Tibial nerve (tissue), 3 donors: ENCODE measurements at regions not wholly inside any gene's neighbourhood (a gene's known extent, or its start where the extent isn't known, plus 50 kb on each side); places are given as distances from the start of the nearest gene placed in this dataset.

Source experiments
- POLR2A ChIP-seq, 2 donors: fragments of 450-650 bp; IDR thresholded peaks; one replicate each; pipeline ENCODE4 v1.6.1; 2017; ENCODE audit warnings: antibody characterized with exemption in 2 of 2, mild to moderate bottlenecking in 2 of 2, moderate library complexity in 2 of 2
- TF ChIP-seq, protein P1 (sequence below), 5 experiments: fragments of 200-600 bp in 3 of 5; fragments of 450-650 bp in 2 of 5; sonication (generic) in 3 of 5; IDR thresholded peaks; one replicate each; pipeline ENCODE4 v1.5.1; 2016 to 2019; ENCODE audit warnings: antibody characterized with exemption in 5 of 5, mild to moderate bottlenecking in 3 of 5, moderate library complexity in 2 of 5

DNA sequence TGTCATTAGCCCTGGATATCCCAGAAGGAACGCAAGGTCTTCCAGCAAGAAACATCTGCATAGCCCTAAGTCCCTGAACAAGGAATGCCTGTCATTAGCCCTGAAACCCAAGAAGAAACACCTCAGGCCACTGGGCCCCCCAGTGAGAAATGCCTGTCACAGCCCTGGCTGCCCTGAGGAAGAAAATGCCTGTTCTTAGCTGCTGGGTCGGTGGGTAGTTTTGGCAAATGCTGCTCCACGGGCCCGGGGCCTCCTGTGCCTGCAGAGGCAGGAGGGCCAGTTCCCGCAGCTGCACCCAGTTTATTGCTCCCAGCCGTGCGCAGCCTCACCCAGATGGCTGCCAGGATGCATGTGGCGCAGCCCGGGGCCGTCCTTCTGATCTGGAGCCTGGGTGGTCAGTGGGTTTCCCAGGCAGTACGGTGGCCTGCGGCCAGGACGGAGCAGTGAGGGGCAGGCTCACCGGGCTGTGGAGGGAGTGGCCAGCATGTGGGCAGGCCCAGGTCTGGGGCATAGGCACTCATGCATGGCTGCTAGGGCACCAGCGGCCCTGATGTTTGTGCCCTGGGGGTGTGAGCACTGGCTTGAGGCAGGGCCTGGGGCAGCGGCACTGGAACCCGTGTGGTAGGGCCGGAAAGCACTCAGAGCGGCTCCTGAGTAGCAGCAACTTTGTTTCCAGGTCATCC, 219.0 kb downstream of the ERMARD start:
- TF ChIP-seq, protein P1, sequence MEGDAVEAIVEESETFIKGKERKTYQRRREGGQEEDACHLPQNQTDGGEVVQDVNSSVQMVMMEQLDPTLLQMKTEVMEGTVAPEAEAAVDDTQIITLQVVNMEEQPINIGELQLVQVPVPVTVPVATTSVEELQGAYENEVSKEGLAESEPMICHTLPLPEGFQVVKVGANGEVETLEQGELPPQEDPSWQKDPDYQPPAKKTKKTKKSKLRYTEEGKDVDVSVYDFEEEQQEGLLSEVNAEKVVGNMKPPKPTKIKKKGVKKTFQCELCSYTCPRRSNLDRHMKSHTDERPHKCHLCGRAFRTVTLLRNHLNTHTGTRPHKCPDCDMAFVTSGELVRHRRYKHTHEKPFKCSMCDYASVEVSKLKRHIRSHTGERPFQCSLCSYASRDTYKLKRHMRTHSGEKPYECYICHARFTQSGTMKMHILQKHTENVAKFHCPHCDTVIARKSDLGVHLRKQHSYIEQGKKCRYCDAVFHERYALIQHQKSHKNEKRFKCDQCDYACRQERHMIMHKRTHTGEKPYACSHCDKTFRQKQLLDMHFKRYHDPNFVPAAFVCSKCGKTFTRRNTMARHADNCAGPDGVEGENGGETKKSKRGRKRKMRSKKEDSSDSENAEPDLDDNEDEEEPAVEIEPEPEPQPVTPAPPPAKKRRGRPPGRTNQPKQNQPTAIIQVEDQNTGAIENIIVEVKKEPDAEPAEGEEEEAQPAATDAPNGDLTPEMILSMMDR (IDR thresholded peaks at IDR 0.05), result no peak
- TF ChIP-seq POLR2A (IDR thresholded peaks at IDR 0.05), result no peak
